RWPE1 (cell line): ENCODE measurements at regions not wholly inside any gene's neighbourhood (a gene's known extent, or its start where the extent isn't known, plus 50 kb on each side); places are given as distances from the start of the nearest gene placed in this dataset.
A peak's percentile ranks its signal among the peaks of the same experiment; 100 is the strongest.

Experiments used
- CTCF ChIA-PET: fragments of 350-600 bp; sonication (Branson Sonifier 250); formaldehyde crosslinking; extraction: SDS; loops from one replicate; lab custom pipeline; 2021; lab: Yijun Ruan, JAX
- POLR2A ChIA-PET: fragments of 400-600 bp; formaldehyde crosslinking; extraction: SDS; loops from one replicate; lab custom pipeline; 2020; ENCODE audit warnings: antibody characterized with exemption; ENCODE audit not compliant: low non-redundant PET; lab: Yijun Ruan, JAX
- DNase-seq: peaks from one replicate; pipeline ENCODE4 v3.0.0; 2012; ENCODE audit warnings: low spot score
- H3K27ac ChIP-seq: fragments of 450-650 bp; 2 replicates; pipeline ENCODE4 v1.5.1; 2017
- TF ChIP-seq, protein P1 (sequence below): fragments of 450-650 bp; conservative IDR thresholded peaks from 2 replicates; pipeline ENCODE4 v1.5.1; 2017; ENCODE audit warnings: low read depth, mild to moderate bottlenecking

DNA sequence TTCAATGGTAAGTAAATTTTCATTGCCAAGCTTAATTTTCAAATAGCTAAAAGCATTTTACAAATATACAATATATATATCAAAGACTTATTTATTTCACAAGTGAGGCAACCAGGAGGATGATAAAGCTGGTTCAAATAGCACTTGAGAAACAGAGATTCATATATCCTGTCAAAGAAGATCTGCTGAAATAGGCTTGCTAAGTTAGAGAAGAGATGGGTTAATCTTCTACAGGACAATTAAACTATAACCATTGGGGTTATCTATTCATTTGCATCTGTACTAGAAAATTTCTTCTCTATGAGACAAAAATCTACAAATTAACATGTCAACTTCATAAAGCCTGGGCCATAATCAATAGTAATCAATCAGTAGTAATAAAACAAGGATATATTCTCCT lies 637.7 kb upstream of the UBE2E2 start:
- TF ChIP-seq, protein P1, sequence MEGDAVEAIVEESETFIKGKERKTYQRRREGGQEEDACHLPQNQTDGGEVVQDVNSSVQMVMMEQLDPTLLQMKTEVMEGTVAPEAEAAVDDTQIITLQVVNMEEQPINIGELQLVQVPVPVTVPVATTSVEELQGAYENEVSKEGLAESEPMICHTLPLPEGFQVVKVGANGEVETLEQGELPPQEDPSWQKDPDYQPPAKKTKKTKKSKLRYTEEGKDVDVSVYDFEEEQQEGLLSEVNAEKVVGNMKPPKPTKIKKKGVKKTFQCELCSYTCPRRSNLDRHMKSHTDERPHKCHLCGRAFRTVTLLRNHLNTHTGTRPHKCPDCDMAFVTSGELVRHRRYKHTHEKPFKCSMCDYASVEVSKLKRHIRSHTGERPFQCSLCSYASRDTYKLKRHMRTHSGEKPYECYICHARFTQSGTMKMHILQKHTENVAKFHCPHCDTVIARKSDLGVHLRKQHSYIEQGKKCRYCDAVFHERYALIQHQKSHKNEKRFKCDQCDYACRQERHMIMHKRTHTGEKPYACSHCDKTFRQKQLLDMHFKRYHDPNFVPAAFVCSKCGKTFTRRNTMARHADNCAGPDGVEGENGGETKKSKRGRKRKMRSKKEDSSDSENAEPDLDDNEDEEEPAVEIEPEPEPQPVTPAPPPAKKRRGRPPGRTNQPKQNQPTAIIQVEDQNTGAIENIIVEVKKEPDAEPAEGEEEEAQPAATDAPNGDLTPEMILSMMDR: no peak
- POLR2A ChIA-PET: no interaction called here
- DNase-seq: no peak
- CTCF ChIA-PET: no interaction called here
- no peak overlapping the region for H3K27ac ChIP-seq

DNA sequence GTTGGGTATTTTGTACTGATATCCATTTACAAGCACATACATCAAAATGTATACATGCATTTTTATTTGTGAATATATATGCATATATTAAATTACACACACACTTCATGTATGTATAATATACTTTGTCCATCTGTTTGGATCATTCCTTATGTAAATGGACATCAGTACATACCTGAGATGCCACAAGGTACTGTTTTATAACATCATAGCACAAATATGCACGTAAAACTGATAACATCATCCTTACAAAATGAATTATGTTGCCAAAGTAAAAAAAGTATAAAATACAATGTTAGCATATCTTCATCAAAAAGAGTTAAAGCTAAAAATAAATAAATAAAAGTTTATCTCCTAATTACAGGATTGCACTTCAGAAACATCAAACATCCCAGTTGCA lies 634.8 kb upstream of the UBE2E2 start:
- DNase-seq: no peak
- TF ChIP-seq, protein P1: no peak
- ChIA-PET POLR2A (no interaction called here), CTCF (no interaction called here)
- no peak overlapping the region for H3K27ac ChIP-seq

DNA sequence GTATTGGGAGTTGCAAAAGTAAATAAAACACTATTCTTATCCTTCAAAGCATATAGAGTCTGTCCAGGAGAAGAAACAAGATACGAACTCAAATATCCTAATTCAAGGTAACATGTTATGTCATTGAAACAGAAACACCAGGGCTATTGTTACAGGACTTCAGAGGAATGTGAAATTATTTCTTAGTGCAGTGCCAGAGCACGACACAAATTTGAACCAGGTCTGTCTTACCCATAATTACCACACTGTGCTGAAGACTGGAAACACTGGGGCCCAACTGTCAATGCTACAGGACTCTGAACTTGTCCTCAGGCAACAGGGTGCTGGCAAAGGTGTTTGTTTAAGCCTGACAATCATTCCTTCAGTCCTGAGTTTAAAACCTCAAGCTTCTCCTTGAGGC lies 633.6 kb upstream of the UBE2E2 start:
- no peak for DNase-seq
- POLR2A ChIA-PET: no interaction called here
- CTCF ChIA-PET: no interaction called here
- no peak overlapping the region for H3K27ac ChIP-seq
- TF ChIP-seq, protein P1: no peak

DNA sequence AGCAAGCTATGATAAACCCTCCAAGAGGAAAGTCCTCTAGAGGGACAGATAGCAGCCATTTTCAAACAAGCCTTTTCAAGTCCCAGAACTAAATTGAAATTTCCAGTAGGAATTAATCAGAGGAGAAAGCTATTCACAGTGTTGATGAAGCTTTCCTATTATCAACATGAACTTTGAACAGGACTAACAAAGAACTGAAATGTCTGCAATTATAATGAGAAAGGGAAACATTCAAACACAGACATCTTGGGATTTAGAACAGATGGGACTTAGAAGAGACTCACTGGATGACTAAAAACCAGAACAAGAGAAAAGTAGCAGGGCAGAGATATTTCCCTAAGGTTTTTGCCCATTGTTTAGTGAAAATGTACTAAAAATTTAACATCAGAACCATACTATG lies 622.1 kb upstream of the UBE2E2 start:
- POLR2A ChIA-PET: no interaction called here

DNA sequence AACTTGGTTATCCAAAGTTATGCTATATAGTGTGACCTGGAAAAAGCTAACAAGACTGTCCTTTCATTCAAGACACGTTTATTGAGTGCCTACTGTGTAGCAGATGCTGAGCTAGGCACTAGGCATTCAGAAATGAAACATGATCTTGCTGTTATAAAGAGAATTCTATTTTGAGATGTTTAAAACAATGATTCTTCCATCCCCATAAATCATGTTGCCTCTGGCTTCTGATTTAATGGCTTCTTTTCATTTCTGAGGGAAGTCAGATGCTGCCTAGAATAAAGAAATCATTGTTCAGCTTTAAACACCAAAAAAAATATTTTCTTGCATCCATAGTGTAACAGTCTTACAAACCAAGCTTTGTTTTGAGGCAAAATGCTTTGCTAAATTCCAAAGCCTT lies 620.9 kb upstream of the UBE2E2 start:
- no peak overlapping the region for H3K27ac ChIP-seq
- ChIA-PET POLR2A (no interaction called here), CTCF (interaction anchor here (0.8 kb wide), 1 partner anchor 502 kb away, joined by 6 read pairs; no protein-coding TSS in a partner anchor)
- no peak for DNase-seq
- TF ChIP-seq, protein P1: no peak

More for the DNA sequence above, 622.1 kb upstream of the UBE2E2 start:
- CTCF ChIA-PET: no interaction called here
- H3K27ac ChIP-seq: no peak overlapping the region
- TF ChIP-seq, protein P1: no peak
- DNase-seq: no peak

DNA sequence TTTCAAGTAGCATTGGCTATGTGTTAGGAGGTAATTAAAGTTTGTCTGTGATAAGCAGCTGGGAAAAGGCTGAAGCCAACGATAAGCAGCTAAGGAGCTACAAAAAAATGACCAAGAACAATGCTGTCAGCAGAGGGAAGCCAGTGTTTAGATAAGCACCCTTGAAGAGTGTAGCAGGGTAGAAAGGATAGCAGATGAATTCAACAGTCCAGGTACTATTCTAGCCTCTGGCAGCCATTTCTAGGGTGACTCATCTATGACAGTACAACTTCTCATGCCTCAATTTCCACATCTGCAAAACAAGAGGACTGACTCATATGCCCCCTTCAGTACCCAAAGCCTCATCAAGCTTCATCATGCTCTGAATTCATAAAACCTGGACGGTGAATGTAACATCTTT lies 617.6 kb upstream of the UBE2E2 start:
- peak; percentile 23 for DNase-seq
- CTCF ChIA-PET: interaction anchor here (0.6 kb wide), 2 partner anchors 8 to 241 kb away, joined by 3 to 5 read pairs; no protein-coding TSS in a partner anchor
- POLR2A ChIA-PET: no interaction called here
- H3K27ac ChIP-seq: no peak overlapping the region
- TF ChIP-seq, protein P1: no peak

DNA sequence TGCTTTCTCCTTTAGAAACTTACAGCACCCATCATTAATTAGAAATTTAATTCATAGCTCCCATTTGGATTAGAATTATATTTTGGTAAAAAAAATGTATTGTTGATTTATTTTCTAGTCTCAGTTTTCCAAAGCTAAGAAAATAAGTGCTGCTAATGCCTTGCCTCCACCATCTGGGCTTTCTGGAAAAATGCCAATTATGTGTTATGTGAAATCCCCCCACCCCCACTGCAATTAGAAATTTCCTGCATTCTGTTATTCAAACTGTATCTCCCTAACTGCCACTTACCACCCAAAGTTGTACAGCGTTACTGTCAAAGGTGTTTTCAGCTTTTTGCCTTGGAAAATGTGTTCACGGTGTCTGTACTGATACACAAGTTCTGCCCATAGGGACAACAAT lies 617.2 kb upstream of the UBE2E2 start:
- POLR2A ChIA-PET: no interaction called here
- TF ChIP-seq, protein P1: no peak
- no peak for DNase-seq
- no peak overlapping the region for H3K27ac ChIP-seq
- CTCF ChIA-PET: interaction anchor here (0.6 kb wide), 2 partner anchors 8 to 241 kb away, joined by 3 to 5 read pairs; no protein-coding TSS in a partner anchor
